Right atrium auricular region (tissue), 2 donors: ENCODE measurements at regions not wholly inside any gene's neighbourhood (a gene's known extent, or its start where the extent isn't known, plus 50 kb on each side); places are given as distances from the start of the nearest gene placed in this dataset.

Experiments used
- DNase-seq: peaks from one replicate; pipeline ENCODE4 v3.0.0-alpha.2; 2019; ENCODE audit warnings: low spot score
- H3K27ac ChIP-seq, 2 donors: fragments of 200-600 bp; sonication (generic); 1 replicate in 1 of 2; 2 replicates in 1 of 2; pipeline ENCODE4 v1.5.1; 2016 to 2019
- H3K27me3 ChIP-seq, 2 donors: fragments of 200-600 bp; sonication (generic); one replicate each; pipeline versions ENCODE4 v1.5.1 to v1.6.0; 2017 to 2019
- H3K36me3 ChIP-seq: fragments of 200-600 bp; sonication (generic); one replicate; pipeline ENCODE4 v1.5.1; 2016
- H3K4me1 ChIP-seq, 2 donors: fragments of 200-600 bp; sonication (generic); one replicate each; pipeline versions ENCODE4 v1.5.1 to v1.6.0; 2017 to 2019
- H3K4me3 ChIP-seq, 2 donors: fragments of 200-600 bp; sonication (generic); 1 replicate in 1 of 2; 2 replicates in 1 of 2; pipeline ENCODE4 v1.5.1; 2017 to 2019; ENCODE audit warnings: mild to moderate bottlenecking in 1 of 2, moderate library complexity in 1 of 2
- H3K9me3 ChIP-seq, 2 donors: fragments of 200-600 bp; sonication (generic); one replicate each; pipeline ENCODE4 v1.5.1; 2019
- TF ChIP-seq, protein P1 (sequence below), 2 donors: fragments of 200-600 bp; sonication (generic); IDR thresholded peaks; one replicate each; pipeline ENCODE4 v1.5.1; 2019; ENCODE audit warnings: antibody characterized with exemption in 2 of 2

DNA sequence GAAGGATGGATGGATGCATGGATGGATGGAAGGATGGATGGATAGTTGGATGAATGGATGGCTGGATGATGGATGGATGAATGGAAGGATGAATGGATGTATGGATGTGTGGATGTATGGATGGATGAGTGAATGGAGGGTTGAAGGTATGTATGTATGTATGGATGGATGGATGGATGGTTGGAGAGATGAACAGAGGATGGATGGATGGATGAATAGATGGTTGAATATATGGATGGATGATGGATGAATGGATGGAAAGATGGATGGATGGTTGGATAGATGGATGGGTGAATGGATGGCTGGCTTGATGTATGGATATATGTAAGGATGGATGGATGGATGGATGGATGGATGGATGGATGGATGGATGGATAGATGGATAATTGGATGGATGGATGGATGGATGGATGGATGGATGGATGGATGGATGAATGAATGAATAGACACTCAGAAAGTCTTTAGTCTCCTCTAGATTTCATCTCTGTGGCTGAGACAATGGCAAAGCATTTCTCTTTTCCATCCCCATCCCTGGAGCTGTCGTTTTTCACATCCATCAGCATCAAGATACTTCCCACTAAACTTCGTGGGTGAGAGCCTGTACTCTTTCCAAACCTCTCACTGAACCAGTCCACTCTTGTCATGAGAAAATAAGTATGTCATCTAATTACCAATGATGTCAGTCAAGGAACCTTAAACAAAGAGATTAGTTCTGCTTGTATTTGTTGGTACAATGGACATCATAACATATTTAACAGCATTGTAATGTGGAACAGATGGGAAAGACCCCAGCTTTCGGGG, 74.8 kb upstream of the CLMN start:
- no peak for DNase-seq
- no peaks in the 10 kb centered on the region for H3K4me1 ChIP-seq
- H3K27me3 ChIP-seq, result no peaks in the 10 kb centered on the region
- TF ChIP-seq, protein P1, sequence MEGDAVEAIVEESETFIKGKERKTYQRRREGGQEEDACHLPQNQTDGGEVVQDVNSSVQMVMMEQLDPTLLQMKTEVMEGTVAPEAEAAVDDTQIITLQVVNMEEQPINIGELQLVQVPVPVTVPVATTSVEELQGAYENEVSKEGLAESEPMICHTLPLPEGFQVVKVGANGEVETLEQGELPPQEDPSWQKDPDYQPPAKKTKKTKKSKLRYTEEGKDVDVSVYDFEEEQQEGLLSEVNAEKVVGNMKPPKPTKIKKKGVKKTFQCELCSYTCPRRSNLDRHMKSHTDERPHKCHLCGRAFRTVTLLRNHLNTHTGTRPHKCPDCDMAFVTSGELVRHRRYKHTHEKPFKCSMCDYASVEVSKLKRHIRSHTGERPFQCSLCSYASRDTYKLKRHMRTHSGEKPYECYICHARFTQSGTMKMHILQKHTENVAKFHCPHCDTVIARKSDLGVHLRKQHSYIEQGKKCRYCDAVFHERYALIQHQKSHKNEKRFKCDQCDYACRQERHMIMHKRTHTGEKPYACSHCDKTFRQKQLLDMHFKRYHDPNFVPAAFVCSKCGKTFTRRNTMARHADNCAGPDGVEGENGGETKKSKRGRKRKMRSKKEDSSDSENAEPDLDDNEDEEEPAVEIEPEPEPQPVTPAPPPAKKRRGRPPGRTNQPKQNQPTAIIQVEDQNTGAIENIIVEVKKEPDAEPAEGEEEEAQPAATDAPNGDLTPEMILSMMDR (IDR thresholded peaks at IDR 0.05), result no peak
- H3K4me3 ChIP-seq, result no peak overlapping the region
- H3K27ac ChIP-seq, result peak overlapping the region in 1 of 2 donors; percentile 58
- peaks cover 0 to 5% of the 10 kb centered on the region in 2 donors for H3K9me3 ChIP-seq
- H3K36me3 ChIP-seq, result no peaks in the 10 kb centered on the region

DNA sequence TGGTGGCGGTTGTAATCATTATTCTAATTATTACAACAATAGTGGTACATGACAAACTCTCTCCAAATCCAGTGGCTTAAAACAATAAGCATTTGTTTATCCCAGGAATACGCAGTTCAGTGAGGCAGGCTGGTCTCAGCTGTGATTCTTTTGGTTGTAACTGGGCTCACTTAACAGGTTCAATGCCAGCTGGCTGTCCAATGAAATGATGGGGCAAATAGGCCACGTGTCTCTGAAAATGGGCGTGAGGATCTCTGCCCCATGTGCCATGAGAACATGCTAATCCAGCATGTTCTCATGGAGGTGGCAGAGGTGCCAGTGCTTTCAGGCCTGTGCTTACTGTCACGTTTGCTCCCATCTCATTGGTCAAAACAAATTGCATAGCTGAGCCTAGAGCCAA, 73.1 kb upstream of the CLMN start:
- Histone ChIP-seq H3K9me3 (peaks cover 0 to 5% of the 10 kb centered on the region in 2 donors), H3K36me3 (no peaks in the 10 kb centered on the region), H3K4me3 (no peak overlapping the region), H3K27me3 (no peaks in the 10 kb centered on the region), H3K27ac (no peak overlapping the region), H3K4me1 (peaks cover 0 to 11% of the 10 kb centered on the region in 2 donors)
- TF ChIP-seq, protein P1 (IDR thresholded peaks at IDR 0.05), result no peak
- DNase-seq, result no peak

DNA sequence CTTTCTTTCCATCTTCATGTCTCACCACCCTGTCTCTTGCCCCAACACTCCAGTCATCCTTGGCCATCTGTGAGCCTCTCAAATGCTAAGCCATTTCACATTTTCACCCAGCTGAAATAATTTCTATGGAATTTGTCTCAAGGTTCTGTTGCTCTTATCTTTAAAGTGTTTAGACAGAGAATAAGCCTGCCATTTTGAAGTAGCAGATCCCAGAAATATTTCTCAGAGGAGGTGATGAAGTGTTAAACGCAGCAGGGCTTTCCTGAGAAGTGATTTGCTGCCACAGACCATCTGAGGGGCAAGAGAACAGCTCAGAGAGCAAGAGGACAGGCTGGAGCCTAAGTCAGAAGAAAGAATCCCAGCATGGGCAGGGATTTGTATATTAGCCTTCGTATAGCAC, 71.6 kb upstream of the CLMN start:
- TF ChIP-seq, protein P1 (IDR thresholded peaks at IDR 0.05), result no peak

DNA sequence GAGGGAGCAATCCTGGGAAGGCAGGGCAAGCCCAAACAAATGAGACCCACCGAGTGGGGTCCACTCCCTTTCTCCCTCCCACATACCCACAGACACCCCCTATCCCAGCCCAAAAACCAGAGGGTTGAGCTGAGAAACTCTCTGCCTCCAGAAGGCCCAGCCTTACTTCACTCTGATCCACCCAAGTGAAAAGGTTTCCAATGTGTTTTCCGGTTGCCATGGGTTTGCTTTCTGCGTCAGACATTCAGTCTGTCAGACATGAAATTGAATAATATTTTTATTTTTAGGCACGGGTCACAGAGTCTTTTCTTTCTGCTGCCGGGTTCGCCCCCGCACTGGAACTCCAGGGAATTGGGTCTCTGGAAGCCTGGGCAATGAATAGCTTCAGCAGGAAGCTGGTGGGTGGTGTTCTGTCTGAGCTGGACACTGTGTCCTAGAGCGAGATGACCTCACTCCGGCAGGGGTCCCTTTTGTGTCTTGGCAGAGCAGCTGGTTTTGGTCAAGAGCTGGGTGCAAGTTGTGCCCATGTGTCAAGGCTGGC, 69.8 kb upstream of the CLMN start:
- Histone ChIP-seq H3K9me3 (peaks cover 0 to 5% of the 10 kb centered on the region in 2 donors), H3K4me3 (no peak overlapping the region), H3K4me1 (peaks cover 0 to 11% of the 10 kb centered on the region in 2 donors), H3K27ac (peak overlapping the region; percentile 82 to 89), H3K27me3 (no peaks in the 10 kb centered on the region), H3K36me3 (no peaks in the 10 kb centered on the region)
- TF ChIP-seq, protein P1 (IDR thresholded peaks at IDR 0.05), result no peak
- peak; percentile 87 for DNase-seq

More for the DNA sequence above, 71.6 kb upstream of the CLMN start:
- Histone ChIP-seq H3K36me3 (no peaks in the 10 kb centered on the region), H3K4me1 (peaks cover 0 to 11% of the 10 kb centered on the region in 2 donors), H3K4me3 (no peak overlapping the region), H3K27me3 (no peaks in the 10 kb centered on the region), H3K9me3 (peaks cover 0 to 5% of the 10 kb centered on the region in 2 donors), H3K27ac (peak overlapping the region; percentile 82 to 89)
- DNase-seq, result no peak

DNA sequence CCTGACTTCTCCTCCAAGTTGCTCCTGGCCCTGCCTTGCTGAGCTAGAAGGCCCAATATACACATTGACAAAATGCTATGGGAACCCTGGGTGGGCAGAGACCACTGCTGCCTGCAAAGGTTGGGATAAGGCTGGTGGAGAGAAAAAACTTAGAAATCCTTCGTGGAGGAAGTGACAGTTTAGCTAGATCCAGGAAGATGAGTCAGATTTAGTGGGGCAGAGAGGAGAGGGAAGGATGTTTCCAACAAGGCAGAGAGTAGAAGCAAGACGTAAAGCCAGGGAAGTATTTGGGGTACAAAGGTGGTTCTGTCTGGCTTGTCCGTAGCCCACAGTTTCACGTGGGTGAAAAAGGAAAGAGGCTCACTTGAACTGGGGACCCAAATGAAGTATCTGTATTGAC, 69.0 kb upstream of the CLMN start:
- Histone ChIP-seq H3K4me3 (no peak overlapping the region), H3K27me3 (no peaks in the 10 kb centered on the region), H3K36me3 (no peaks in the 10 kb centered on the region), H3K4me1 (peaks cover 0 to 11% of the 10 kb centered on the region in 2 donors), H3K9me3 (peaks cover 0 to 5% of the 10 kb centered on the region in 2 donors), H3K27ac (peak overlapping the region; percentile 82 to 89)
- no peak for DNase-seq
- TF ChIP-seq, protein P1 (IDR thresholded peaks at IDR 0.05), result no peak
